ENCODE measurements at regions not wholly inside any gene's neighbourhood (a gene's known extent, or its start where the extent isn't known, plus 50 kb on each side); places are given as distances from the start of the nearest gene placed in this dataset.
"Not testable (repeated sequence)": the region's sequence is repeated elsewhere in the genome, so short reads cannot be mapped to it uniquely, and the experiment has no call there.

- peak; percentile 65 for DNase-seq (ENCODE audit: extremely low read depth, low read depth)
- TF ChIP-seq, protein P1, sequence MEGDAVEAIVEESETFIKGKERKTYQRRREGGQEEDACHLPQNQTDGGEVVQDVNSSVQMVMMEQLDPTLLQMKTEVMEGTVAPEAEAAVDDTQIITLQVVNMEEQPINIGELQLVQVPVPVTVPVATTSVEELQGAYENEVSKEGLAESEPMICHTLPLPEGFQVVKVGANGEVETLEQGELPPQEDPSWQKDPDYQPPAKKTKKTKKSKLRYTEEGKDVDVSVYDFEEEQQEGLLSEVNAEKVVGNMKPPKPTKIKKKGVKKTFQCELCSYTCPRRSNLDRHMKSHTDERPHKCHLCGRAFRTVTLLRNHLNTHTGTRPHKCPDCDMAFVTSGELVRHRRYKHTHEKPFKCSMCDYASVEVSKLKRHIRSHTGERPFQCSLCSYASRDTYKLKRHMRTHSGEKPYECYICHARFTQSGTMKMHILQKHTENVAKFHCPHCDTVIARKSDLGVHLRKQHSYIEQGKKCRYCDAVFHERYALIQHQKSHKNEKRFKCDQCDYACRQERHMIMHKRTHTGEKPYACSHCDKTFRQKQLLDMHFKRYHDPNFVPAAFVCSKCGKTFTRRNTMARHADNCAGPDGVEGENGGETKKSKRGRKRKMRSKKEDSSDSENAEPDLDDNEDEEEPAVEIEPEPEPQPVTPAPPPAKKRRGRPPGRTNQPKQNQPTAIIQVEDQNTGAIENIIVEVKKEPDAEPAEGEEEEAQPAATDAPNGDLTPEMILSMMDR (IDR thresholded peaks at IDR 0.05; ENCODE audit: low read depth, low read length, missing control alignments), result no peak
- peak overlapping the region; percentile 4 for H3K4me3 ChIP-seq (replicated peaks; ENCODE audit: low read depth, low read length)
Measured at GRCh38 chr5:174503461-174504265, 220.7 kb upstream of the MSX2 start.

DNA sequence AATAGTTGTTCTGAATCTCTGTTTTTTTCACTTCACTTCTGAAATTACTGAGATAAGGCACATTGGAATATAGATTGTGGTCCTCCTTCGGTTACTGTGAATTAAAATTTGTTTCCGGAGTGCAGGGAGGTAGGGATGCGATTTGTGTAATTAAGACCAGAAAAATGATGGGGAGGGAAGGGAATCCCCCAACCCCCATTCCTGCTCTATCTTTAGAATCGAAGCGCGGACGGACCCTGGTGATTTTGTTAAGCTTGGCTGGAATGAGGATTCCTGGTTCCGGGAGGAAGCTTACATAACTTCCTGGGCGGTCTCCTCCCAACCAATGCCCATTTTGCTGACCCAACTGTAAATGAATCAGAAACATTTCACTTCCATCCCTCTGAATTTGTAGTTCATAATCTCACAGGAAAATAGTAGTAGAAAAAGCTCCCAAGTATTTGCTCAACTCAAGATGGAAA lies 220.1 kb upstream of the MSX2 start:
- TF ChIP-seq, protein P1 (IDR thresholded peaks at IDR 0.05; ENCODE audit: low read depth, low read length, missing control alignments), result no peak
- H3K4me3 ChIP-seq (replicated peaks; ENCODE audit: low read depth, low read length), result peak overlapping the region; percentile 4
- no peak for DNase-seq (ENCODE audit: extremely low read depth, low read depth)

GRCh38 chr5:174505621-174506020 lies 218.8 kb upstream of the MSX2 start:
- H3K4me3 ChIP-seq (replicated peaks; ENCODE audit: low read depth, low read length), result no peak overlapping the region
- DNase-seq (ENCODE audit: extremely low read depth, low read depth), result peak; percentile 56
- TF ChIP-seq, protein P1 (IDR thresholded peaks at IDR 0.05; ENCODE audit: low read depth, low read length, missing control alignments), result no peak

- DNase-seq (ENCODE audit: extremely low read depth, low read depth); H3K4me3 ChIP-seq (replicated peaks; ENCODE audit: low read depth, low read length): not testable (repeated sequence)
Measured at GRCh38 chr5:174510782-174511453, 213.5 kb upstream of the MSX2 start.

GRCh38 chr5:174511714-174512253 lies 212.6 kb upstream of the MSX2 start:
- TF ChIP-seq, protein P1 (IDR thresholded peaks at IDR 0.05; ENCODE audit: low read depth, low read length, missing control alignments), result no peak
- DNase-seq (ENCODE audit: extremely low read depth, low read depth), result no peak

DNA sequence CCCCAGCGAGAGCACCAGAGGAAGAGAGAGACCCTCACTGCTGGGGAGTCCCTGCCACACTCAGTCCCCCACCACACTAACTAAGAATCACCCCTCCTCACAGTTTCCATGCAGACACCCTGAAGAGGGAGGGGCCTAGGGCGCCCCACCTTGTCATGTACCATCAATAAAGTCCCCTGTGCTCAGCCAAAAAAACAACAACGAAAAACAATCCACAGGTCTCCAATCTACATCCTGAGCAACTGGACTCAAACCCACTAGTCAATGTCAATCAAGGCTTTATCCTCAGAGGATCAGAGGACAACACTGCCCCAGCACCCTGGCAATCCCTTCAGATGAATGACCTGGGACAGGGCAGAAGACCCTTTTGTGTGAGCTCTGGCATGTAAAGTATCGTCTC lies 210.1 kb upstream of the MSX2 start:
- DNase-seq (ENCODE audit: extremely low read depth, low read depth), result no peak
- no peak overlapping the region for H3K4me3 ChIP-seq (replicated peaks; ENCODE audit: low read depth, low read length)
- TF ChIP-seq, protein P1 (IDR thresholded peaks at IDR 0.05; ENCODE audit: low read depth, low read length, missing control alignments), result no peak

More at GRCh38 chr5:174511714-174512253, 212.6 kb upstream of the MSX2 start:
- H3K4me3 ChIP-seq (replicated peaks; ENCODE audit: low read depth, low read length), result no peak overlapping the region

DNA sequence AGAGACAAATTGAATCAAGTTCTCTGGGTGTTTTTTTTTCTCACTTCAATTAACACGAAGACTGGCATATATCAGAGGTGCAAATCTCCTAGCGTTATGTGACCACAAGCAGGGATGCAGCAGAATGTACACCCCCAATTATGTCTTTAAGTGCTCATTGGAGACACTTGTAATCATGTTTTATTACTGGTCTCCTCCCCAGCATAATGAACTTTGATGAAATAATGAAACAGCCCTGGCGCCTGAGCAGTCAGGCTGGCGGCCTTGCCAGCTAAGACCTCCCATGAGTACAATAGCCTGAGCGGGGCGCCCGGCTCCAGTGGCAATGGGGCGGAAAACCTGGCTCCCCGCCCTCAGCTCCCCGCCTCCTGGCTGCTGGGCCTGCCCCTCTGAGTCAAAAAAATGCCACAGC lies 209.4 kb upstream of the MSX2 start:
- TF ChIP-seq, protein P1 (IDR thresholded peaks at IDR 0.05; ENCODE audit: low read depth, low read length, missing control alignments), result no peak
- no peak for DNase-seq (ENCODE audit: extremely low read depth, low read depth)
- H3K4me3 ChIP-seq (replicated peaks; ENCODE audit: low read depth, low read length), result no peak overlapping the region

Data from HFF-Myc (cell line).